Panc1 (cell line): ENCODE measurements at regions not wholly inside any gene's neighbourhood (a gene's known extent, or its start where the extent isn't known, plus 50 kb on each side); places are given as distances from the start of the nearest gene placed in this dataset.

Experiments used
- ATAC-seq: fragments of 200-7000 bp; cut with Tn5 transposase; 2 replicates; pipeline ENCODE4 v1.9.1; 2020; ENCODE audit warnings: mild to moderate bottlenecking, moderate library complexity
- BruUV-seq: library from RNA; stranded (reverse); fragments of 400-500 nt; replicated peaks from 2 replicates; lab custom pipeline; 2021; lab: Mats Ljungman, UMichigan
- CTCF ChIA-PET: fragments of 300-600 bp; sonication (Branson Sonifier 250); formaldehyde crosslinking; loops from one replicate; lab custom pipeline; 2022; ENCODE audit warnings: antibody characterized with exemption; lab: Charles Lee
- POLR2A ChIA-PET: fragments of 300-600 bp; sonication (Branson Sonifier 250); formaldehyde crosslinking; loops from one replicate; lab custom pipeline; 2022; ENCODE audit warnings: antibody characterized with exemption; lab: Charles Lee
- DNase-seq: peaks from one replicate; pipeline ENCODE4 v3.0.0-alpha.2; 2010; ENCODE audit warnings: low read depth, low spot score
- H3K27ac ChIP-seq: 2 replicates; pipeline ENCODE4 v1.5.1; 2011; ENCODE audit warnings: mild to moderate bottlenecking, low read length, inconsistent platforms
- H3K27me3 ChIP-seq: fragments of 200-500 bp; sonication (Bioruptor generic); 2 replicates; pipeline ENCODE4 v1.6.0; 2014; ENCODE audit warnings: low read length, inconsistent platforms; ENCODE audit not compliant: control insufficient read depth, insufficient read depth
- H3K36me3 ChIP-seq: fragments of 200-500 bp; sonication (Bioruptor generic); 2 replicates; pipeline ENCODE4 v1.5.1; 2014; ENCODE audit warnings: inconsistent platforms, mild to moderate bottlenecking, low read length, moderate library complexity; ENCODE audit not compliant: control insufficient read depth, insufficient read depth
- H3K4me1 ChIP-seq: 2 replicates; pipeline ENCODE4 v1.5.1; 2011; ENCODE audit warnings: inconsistent platforms, mild to moderate bottlenecking, low read length, moderate library complexity; ENCODE audit not compliant: control insufficient read depth, insufficient read depth
- H3K4me3 ChIP-seq, 2 experiments: 2 replicates each; pipeline ENCODE4 v1.5.1; 2011 to 2012; ENCODE audit warnings: low read depth in 2 of 2, low read length in 2 of 2, mild to moderate bottlenecking in 2 of 2, inconsistent platforms in 1 of 2, moderate library complexity in 1 of 2
- H3K9me3 ChIP-seq: fragments of 200-500 bp; sonication (Bioruptor generic); 2 replicates; pipeline ENCODE4 v1.5.1; 2014; ENCODE audit warnings: low read depth, mild to moderate bottlenecking, inconsistent platforms, low read length, moderate library complexity; ENCODE audit not compliant: control insufficient read depth, insufficient read depth
- POLR2AphosphoS5 ChIP-seq: IDR thresholded peaks from 2 replicates; pipeline ENCODE4 v1.6.1; 2012; ENCODE audit warnings: mild to moderate bottlenecking, low read depth, low read length, moderate library complexity
- SIN3A ChIP-seq: IDR thresholded peaks from 2 replicates; pipeline ENCODE4 v1.6.1; 2012; ENCODE audit warnings: low read depth, mild to moderate bottlenecking, low read length, moderate library complexity, borderline replicate concordance; ENCODE audit not compliant: insufficient read depth
- TCF7L2 ChIP-seq: IDR thresholded peaks from 2 replicates; pipeline ENCODE4 v1.6.1; 2011; ENCODE audit warnings: mild to moderate bottlenecking, low read depth, low read length, inconsistent platforms
- in situ Hi-C: cut with HindIII; loops from 2 replicates; pipeline ENCODE4 v1.10.0; 2016; ENCODE audit warnings: low sequenced_read_pairs, low pct_unique_long_range_greater_than_20kb
- intact Hi-C: fragments of 100-400 bp; cut with micrococcal nuclease; formaldehyde crosslinking; loops from one replicate; pipeline ENCODE4 v1.10.0; 2022; ENCODE audit not compliant: unreplicated experiment
- TF ChIP-seq, protein P1 (sequence below), 2 experiments: IDR thresholded peaks; 2 replicates each; pipeline ENCODE4 v1.6.1; 2011 to 2012; ENCODE audit warnings: low read depth in 2 of 2, control low read depth in 1 of 2, low read length in 1 of 2, mild to moderate bottlenecking in 1 of 2, moderate library complexity in 1 of 2; ENCODE audit not compliant: insufficient read depth in 1 of 2
- TF ChIP-seq, protein P2 (sequence below): fragments of 450-650 bp; IDR thresholded peaks from 2 replicates; pipeline ENCODE4 v1.5.1; 2017; ENCODE audit warnings: mild to moderate bottlenecking

DNA sequence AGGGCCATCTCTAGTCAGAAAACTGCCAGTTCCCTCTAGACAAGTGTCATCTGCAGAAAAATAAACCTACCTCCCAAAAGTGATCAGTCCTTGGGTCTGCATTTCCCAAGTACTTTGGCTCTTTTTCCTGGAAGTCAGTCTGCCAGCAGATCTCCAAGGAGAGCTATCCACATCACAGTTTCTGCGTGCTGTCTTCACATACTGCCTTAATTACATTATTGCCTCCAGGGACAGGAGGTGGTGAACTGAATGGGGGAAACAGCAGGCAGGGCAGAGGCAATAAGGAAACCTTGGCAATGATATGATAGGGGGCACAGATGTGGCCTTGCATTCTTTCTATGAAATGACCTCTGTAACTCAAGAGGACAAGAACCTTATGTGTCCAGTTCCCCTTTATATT, 105.9 kb upstream of the SIX2 start:
- intact Hi-C loops, result no loop called here
- no TSS peak for BruUV-seq

DNA sequence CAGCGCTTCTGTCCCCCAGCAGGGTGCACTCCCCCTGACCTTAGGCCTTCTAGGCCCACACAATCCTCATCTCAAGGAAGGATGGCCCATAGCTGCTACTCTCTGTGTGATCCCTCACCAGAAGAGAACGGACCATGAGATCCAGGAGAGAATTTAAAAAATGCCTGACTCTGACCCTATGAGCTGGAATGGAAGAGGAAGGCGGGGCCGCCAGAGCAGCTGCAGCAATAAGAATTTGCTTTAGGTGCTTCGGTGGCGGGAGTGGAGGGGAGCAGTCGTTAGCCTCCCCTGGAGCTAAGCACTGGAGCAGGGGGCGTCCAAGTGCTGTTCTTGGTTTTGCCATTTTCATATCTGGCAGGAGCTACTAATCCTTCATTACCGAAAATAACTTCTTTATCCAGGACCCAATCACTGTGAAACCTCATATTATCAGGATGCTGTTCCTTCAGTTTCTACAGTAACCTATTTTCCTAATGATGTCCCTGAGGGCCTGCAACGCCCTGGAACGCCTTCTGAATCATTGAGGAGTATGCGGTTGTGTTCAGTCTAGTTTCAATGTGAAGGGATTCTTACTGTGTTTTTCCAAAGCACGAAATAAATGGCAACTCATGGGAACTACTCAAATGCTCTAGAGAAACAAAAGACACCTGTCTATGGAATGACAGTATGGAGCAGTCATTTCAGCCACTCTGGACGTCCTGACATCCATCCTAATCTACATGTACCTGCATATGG, 105.1 kb upstream of the SIX2 start:
- Histone ChIP-seq H3K4me1 (no peaks in the 10 kb centered on the region), H3K9me3 (no peaks in the 10 kb centered on the region), H3K4me3 (no peak overlapping the region), H3K27ac (no peak overlapping the region), H3K27me3 (no peaks in the 10 kb centered on the region), H3K36me3 (no peaks in the 10 kb centered on the region)
- TF ChIP-seq, protein P1, sequence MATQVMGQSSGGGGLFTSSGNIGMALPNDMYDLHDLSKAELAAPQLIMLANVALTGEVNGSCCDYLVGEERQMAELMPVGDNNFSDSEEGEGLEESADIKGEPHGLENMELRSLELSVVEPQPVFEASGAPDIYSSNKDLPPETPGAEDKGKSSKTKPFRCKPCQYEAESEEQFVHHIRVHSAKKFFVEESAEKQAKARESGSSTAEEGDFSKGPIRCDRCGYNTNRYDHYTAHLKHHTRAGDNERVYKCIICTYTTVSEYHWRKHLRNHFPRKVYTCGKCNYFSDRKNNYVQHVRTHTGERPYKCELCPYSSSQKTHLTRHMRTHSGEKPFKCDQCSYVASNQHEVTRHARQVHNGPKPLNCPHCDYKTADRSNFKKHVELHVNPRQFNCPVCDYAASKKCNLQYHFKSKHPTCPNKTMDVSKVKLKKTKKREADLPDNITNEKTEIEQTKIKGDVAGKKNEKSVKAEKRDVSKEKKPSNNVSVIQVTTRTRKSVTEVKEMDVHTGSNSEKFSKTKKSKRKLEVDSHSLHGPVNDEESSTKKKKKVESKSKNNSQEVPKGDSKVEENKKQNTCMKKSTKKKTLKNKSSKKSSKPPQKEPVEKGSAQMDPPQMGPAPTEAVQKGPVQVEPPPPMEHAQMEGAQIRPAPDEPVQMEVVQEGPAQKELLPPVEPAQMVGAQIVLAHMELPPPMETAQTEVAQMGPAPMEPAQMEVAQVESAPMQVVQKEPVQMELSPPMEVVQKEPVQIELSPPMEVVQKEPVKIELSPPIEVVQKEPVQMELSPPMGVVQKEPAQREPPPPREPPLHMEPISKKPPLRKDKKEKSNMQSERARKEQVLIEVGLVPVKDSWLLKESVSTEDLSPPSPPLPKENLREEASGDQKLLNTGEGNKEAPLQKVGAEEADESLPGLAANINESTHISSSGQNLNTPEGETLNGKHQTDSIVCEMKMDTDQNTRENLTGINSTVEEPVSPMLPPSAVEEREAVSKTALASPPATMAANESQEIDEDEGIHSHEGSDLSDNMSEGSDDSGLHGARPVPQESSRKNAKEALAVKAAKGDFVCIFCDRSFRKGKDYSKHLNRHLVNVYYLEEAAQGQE (IDR thresholded peaks at IDR 0.05; ENCODE audit: insufficient read depth in 1 of 2, low read depth in 2 of 2, low read length in 1 of 2), result no peak
- TF ChIP-seq SIN3A, result no peak
- no peak for TF ChIP-seq TCF7L2
- TF ChIP-seq, protein P2, sequence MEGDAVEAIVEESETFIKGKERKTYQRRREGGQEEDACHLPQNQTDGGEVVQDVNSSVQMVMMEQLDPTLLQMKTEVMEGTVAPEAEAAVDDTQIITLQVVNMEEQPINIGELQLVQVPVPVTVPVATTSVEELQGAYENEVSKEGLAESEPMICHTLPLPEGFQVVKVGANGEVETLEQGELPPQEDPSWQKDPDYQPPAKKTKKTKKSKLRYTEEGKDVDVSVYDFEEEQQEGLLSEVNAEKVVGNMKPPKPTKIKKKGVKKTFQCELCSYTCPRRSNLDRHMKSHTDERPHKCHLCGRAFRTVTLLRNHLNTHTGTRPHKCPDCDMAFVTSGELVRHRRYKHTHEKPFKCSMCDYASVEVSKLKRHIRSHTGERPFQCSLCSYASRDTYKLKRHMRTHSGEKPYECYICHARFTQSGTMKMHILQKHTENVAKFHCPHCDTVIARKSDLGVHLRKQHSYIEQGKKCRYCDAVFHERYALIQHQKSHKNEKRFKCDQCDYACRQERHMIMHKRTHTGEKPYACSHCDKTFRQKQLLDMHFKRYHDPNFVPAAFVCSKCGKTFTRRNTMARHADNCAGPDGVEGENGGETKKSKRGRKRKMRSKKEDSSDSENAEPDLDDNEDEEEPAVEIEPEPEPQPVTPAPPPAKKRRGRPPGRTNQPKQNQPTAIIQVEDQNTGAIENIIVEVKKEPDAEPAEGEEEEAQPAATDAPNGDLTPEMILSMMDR, result no peak
- TF ChIP-seq POLR2AphosphoS5, result no peak
- BruUV-seq, result no TSS peak
- CTCF ChIA-PET, result interaction anchor here (0.5 kb wide), 1 partner anchor 12 kb away, joined by 3 read pairs; no protein-coding TSS in a partner anchor
- ATAC-seq (no peak), DNase-seq (no peak)
- in situ Hi-C loops (no loop called here), intact Hi-C loops (no loop called here)
- POLR2A ChIA-PET, result no interaction called here

More for the DNA sequence above, 105.9 kb upstream of the SIX2 start:
- no peaks in the 10 kb centered on the region for H3K4me1 ChIP-seq
- DNase-seq, result no peak
- ChIA-PET CTCF (interaction anchor here (0.5 kb wide), 1 partner anchor 12 kb away, joined by 3 read pairs; no protein-coding TSS in a partner anchor), POLR2A (no interaction called here)
- no peak for ATAC-seq
- H3K36me3 ChIP-seq, result no peaks in the 10 kb centered on the region
- no peak overlapping the region for H3K4me3 ChIP-seq
- in situ Hi-C loops, result no loop called here
- H3K9me3 ChIP-seq, result no peaks in the 10 kb centered on the region
- H3K27me3 ChIP-seq, result no peaks in the 10 kb centered on the region
- TF ChIP-seq SIN3A (no peak), TCF7L2 (no peak), POLR2AphosphoS5 (no peak)
- TF ChIP-seq, protein P2, result no peak
- TF ChIP-seq, protein P1 (IDR thresholded peaks at IDR 0.05; ENCODE audit: insufficient read depth in 1 of 2, low read depth in 2 of 2, low read length in 1 of 2), result no peak
- H3K27ac ChIP-seq, result no peak overlapping the region
